ENCODE measurements at regions not wholly inside any gene's neighbourhood (a gene's known extent, or its start where the extent isn't known, plus 50 kb on each side); places are given as distances from the start of the nearest gene placed in this dataset.
A peak's percentile ranks its signal among the peaks of the same experiment; 100 is the strongest.

DNA sequence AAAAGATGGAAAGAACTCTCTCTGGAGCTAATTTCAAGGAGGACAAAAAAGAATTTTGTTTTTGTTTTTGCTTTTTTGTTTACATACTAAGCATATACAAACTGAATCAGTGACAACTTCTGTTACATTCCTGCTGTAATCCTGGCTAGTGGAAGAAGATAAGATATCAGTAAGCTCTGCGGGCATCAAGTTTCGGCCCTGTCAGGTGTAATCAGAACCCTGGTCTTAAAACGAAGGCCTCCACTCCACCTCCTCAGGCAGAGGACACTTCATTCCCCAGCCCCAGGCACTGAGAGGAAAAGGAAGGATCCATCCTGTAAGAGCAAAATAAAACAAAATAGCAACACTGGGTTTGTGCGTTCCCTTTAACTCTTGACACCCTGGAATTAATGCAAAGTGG, 88.9 kb upstream of the ARHGAP29 start:
- WGBS, result 9% methylated on average over 2 of the region's 4 CpGs
- no peaks in the 10 kb centered on the region for H3K27me3 ChIP-seq (ENCODE audit: control insufficient read depth in 1 of 2, insufficient read depth in 1 of 2, low read length in 2 of 2)

GRCh38 chr1:94325377-94326302, 88.3 kb upstream of the ARHGAP29 start:
- DNase-seq, result peak; percentile 69
- Histone ChIP-seq H4K8ac (ENCODE audit: low read length) (no peak overlapping the region), H3K18ac (ENCODE audit: low read depth in 1 of 2, low read length in 2 of 2) (peak overlapping the region in 1 of 2 experiments; percentile 91), H3K9me3 (ENCODE audit: control insufficient read depth, low read length) (no peaks in the 10 kb centered on the region), H2BK120ac (ENCODE audit: low read depth, low read length) (no peak overlapping the region), H3K27me3 (ENCODE audit: control insufficient read depth in 1 of 2, insufficient read depth in 1 of 2, low read length in 2 of 2) (no peaks in the 10 kb centered on the region), H3K4me3 (ENCODE audit: insufficient read depth in 1 of 2, low read depth in 1 of 2, low read length in 2 of 2) (peak overlapping the region in 1 of 2 experiments; percentile 29), H2AK5ac (ENCODE audit: low read length, severe bottlenecking) (peak overlapping the region; percentile 14), H3K4me1 (ENCODE audit: control insufficient read depth, insufficient read depth, low read depth, low read length) (peaks cover 21% of the 10 kb centered on the region), H2BK12ac (ENCODE audit: low read length in 2 of 2) (peak overlapping the region in 1 of 2 experiments; percentile 83), H4K91ac (ENCODE audit: low read length) (no peak overlapping the region), H3K4ac (ENCODE audit: low read depth in 1 of 2, low read length in 2 of 2) (peak overlapping the region in 1 of 2 experiments; percentile 50), H2BK5ac (ENCODE audit: low read depth, low read length, poor library complexity, severe bottlenecking) (peak overlapping the region; percentile 97), H2AFZ (ENCODE audit: low read depth, low read length) (no peak overlapping the region), H3K23ac (ENCODE audit: low read length in 2 of 2) (no peak overlapping the region), H3K79me1 (replicated peaks; ENCODE audit: low read length, poor library complexity, severe bottlenecking) (peaks cover 2% of the 10 kb centered on the region), H2BK15ac (ENCODE audit: low read depth, poor library complexity, severe bottlenecking) (no peak overlapping the region), H3K9ac (ENCODE audit: low read length) (peak overlapping the region; percentile 77), H3K4me2 (ENCODE audit: low read length, poor library complexity, severe bottlenecking) (peak overlapping the region; percentile 27), H3K27ac (ENCODE audit: low read length, poor library complexity, severe bottlenecking) (peak overlapping the region; percentile 94), H3K36me3 (ENCODE audit: control insufficient read depth in 1 of 2, insufficient read depth in 2 of 2, low read depth in 1 of 2, low read length in 2 of 2) (no peaks in the 10 kb centered on the region), H3K14ac (ENCODE audit: low read length in 2 of 2) (no peak overlapping the region)
- 17% methylated on average over 2 of the region's 5 CpGs for WGBS

More for the DNA sequence above, 88.9 kb upstream of the ARHGAP29 start:
- no peaks in the 10 kb centered on the region for H3K36me3 ChIP-seq (ENCODE audit: control insufficient read depth in 1 of 2, insufficient read depth in 2 of 2, low read depth in 1 of 2, low read length in 2 of 2)
- H2AFZ ChIP-seq (ENCODE audit: low read depth, low read length), result no peak overlapping the region
- no peak for DNase-seq
- H3K4me3 ChIP-seq (ENCODE audit: insufficient read depth in 1 of 2, low read depth in 1 of 2, low read length in 2 of 2), result peak overlapping the region in 1 of 2 experiments; percentile 60
- H3K14ac ChIP-seq (ENCODE audit: low read length in 2 of 2), result no peak overlapping the region
- H3K4me1 ChIP-seq (ENCODE audit: control insufficient read depth, insufficient read depth, low read depth, low read length), result peaks cover 20% of the 10 kb centered on the region
- no peaks in the 10 kb centered on the region for H3K9me3 ChIP-seq (ENCODE audit: control insufficient read depth, low read length)
- no peak overlapping the region for H3K23ac ChIP-seq (ENCODE audit: low read length in 2 of 2)
- no peak overlapping the region for H4K91ac ChIP-seq (ENCODE audit: low read length)
- H3K27ac ChIP-seq (ENCODE audit: low read length, poor library complexity, severe bottlenecking), result peak overlapping the region; percentile 94
- peak overlapping the region in 1 of 2 experiments; percentile 6 for H3K18ac ChIP-seq (ENCODE audit: low read depth in 1 of 2, low read length in 2 of 2)
- H3K9ac ChIP-seq (ENCODE audit: low read length), result peak overlapping the region; percentile 77
- H2BK5ac ChIP-seq (ENCODE audit: low read depth, low read length, poor library complexity, severe bottlenecking), result peak overlapping the region; percentile 97
- peak overlapping the region; percentile 56 for H4K8ac ChIP-seq (ENCODE audit: low read length)
- peak overlapping the region; percentile 78 for H2AK5ac ChIP-seq (ENCODE audit: low read length, severe bottlenecking)
- H2BK15ac ChIP-seq (ENCODE audit: low read depth, poor library complexity, severe bottlenecking), result no peak overlapping the region
- H2BK12ac ChIP-seq (ENCODE audit: low read length in 2 of 2), result peak overlapping the region in 1 of 2 experiments; percentile 71
- no peak overlapping the region for H3K4ac ChIP-seq (ENCODE audit: low read depth in 1 of 2, low read length in 2 of 2)
- H2BK120ac ChIP-seq (ENCODE audit: low read depth, low read length), result no peak overlapping the region
- no peaks in the 10 kb centered on the region for H3K79me1 ChIP-seq (replicated peaks; ENCODE audit: low read length, poor library complexity, severe bottlenecking)
- H3K4me2 ChIP-seq (ENCODE audit: low read length, poor library complexity, severe bottlenecking), result no peak overlapping the region

GRCh38 chr1:94324178-94324544, 86.8 kb upstream of the ARHGAP29 start:
- Histone ChIP-seq H3K79me1 (replicated peaks; ENCODE audit: low read length, poor library complexity, severe bottlenecking) (peaks cover 5% of the 10 kb centered on the region), H2BK5ac (ENCODE audit: low read depth, low read length, poor library complexity, severe bottlenecking) (peak overlapping the region; percentile 98), H3K4me1 (ENCODE audit: control insufficient read depth, insufficient read depth, low read depth, low read length) (peaks cover 20% of the 10 kb centered on the region), H2AFZ (ENCODE audit: low read depth, low read length) (no peak overlapping the region), H2BK120ac (ENCODE audit: low read depth, low read length) (no peak overlapping the region), H3K4me3 (ENCODE audit: insufficient read depth in 1 of 2, low read depth in 1 of 2, low read length in 2 of 2) (no peak overlapping the region), H2BK12ac (ENCODE audit: low read length in 2 of 2) (no peak overlapping the region), H3K27ac (ENCODE audit: low read length, poor library complexity, severe bottlenecking) (peak overlapping the region; percentile 94), H3K27me3 (ENCODE audit: control insufficient read depth in 1 of 2, insufficient read depth in 1 of 2, low read length in 2 of 2) (no peaks in the 10 kb centered on the region), H3K14ac (ENCODE audit: low read length in 2 of 2) (no peak overlapping the region), H3K4ac (ENCODE audit: low read depth in 1 of 2, low read length in 2 of 2) (no peak overlapping the region), H3K9me3 (ENCODE audit: control insufficient read depth, low read length) (no peaks in the 10 kb centered on the region), H4K8ac (ENCODE audit: low read length) (no peak overlapping the region), H4K91ac (ENCODE audit: low read length) (no peak overlapping the region), H3K4me2 (ENCODE audit: low read length, poor library complexity, severe bottlenecking) (no peak overlapping the region), H3K9ac (ENCODE audit: low read length) (peak overlapping the region; percentile 5), H3K36me3 (ENCODE audit: control insufficient read depth in 1 of 2, insufficient read depth in 2 of 2, low read depth in 1 of 2, low read length in 2 of 2) (no peaks in the 10 kb centered on the region), H2BK15ac (ENCODE audit: low read depth, poor library complexity, severe bottlenecking) (no peak overlapping the region), H3K18ac (ENCODE audit: low read depth in 1 of 2, low read length in 2 of 2) (peak overlapping the region in 1 of 2 experiments; percentile 38), H2AK5ac (ENCODE audit: low read length, severe bottlenecking) (peak overlapping the region; percentile 93), H3K23ac (ENCODE audit: low read length in 2 of 2) (no peak overlapping the region)
- WGBS, result 50% methylated on average over 3 of the region's 4 CpGs
- DNase-seq, result peak; percentile 29

All from mesenchymal stem cell (in vitro differentiated cells and primary cell).